ENCODE measurements at regions not wholly inside any gene's neighbourhood (a gene's known extent, or its start where the extent isn't known, plus 50 kb on each side); places are given as distances from the start of the nearest gene placed in this dataset.

GRCh38 chr3:124666067-124666466, 64.2 kb upstream of the UMPS start:
- no peak for DNase-seq (ENCODE audit: low spot score)
- H3K27me3 ChIP-seq (ENCODE audit: control insufficient read depth in 4 of 4, insufficient read depth in 4 of 4, low read length in 3 of 4) = no peaks in the 10 kb centered on the region
- TF ChIP-seq ATF3 (IDR thresholded peaks at IDR 0.05) = no peak
- no peak for TF ChIP-seq TAF1 (conservative IDR thresholded peaks at IDR 0.05)
- no peak for TF ChIP-seq RAD21 (IDR thresholded peaks at IDR 0.05)
- no peak for TF ChIP-seq FOXA1 (IDR thresholded peaks at IDR 0.05)
- no peak for TF ChIP-seq FOXA2 (IDR thresholded peaks at IDR 0.05)
- TF ChIP-seq JUND (IDR thresholded peaks at IDR 0.05) = no peak
- TF ChIP-seq CTCF (IDR thresholded peaks at IDR 0.05; ENCODE audit: low read depth, low read length, missing input control) = no peak
- no peak for TF ChIP-seq EGR1 (IDR thresholded peaks at IDR 0.05; ENCODE audit: low read depth in 2 of 2)
- TF ChIP-seq REST (IDR thresholded peaks at IDR 0.05) = no peak
- no peak for TF ChIP-seq SP1 (IDR thresholded peaks at IDR 0.05)
- no peak for TF ChIP-seq GABPA (IDR thresholded peaks at IDR 0.05 in 1 of 2, conservative IDR thresholded peaks at IDR 0.05 in 1 of 2)
- TF ChIP-seq ZBTB33 (IDR thresholded peaks at IDR 0.05) = no peak
- no peak for TF ChIP-seq RXRA (IDR thresholded peaks at IDR 0.05)
- no peaks in the 10 kb centered on the region for H3K9me3 ChIP-seq (ENCODE audit: control insufficient read depth in 4 of 4, low read length in 3 of 4)
- H3K4me3 ChIP-seq (ENCODE audit: low read depth in 1 of 3, low read length in 3 of 3) = no peak overlapping the region
- H3K36me3 ChIP-seq (ENCODE audit: control insufficient read depth in 4 of 4, insufficient read depth in 3 of 4, low read depth in 1 of 4, low read length in 3 of 4) = peaks cover 0 to 19% (median 8%) of the 10 kb centered on the region in 4 donors
- peaks cover 5 to 37% (median 30%) of the 10 kb centered on the region in 4 donors for H3K4me1 ChIP-seq (ENCODE audit: control insufficient read depth in 4 of 4, insufficient read depth in 4 of 4, low read length in 3 of 4)
- H3K9ac ChIP-seq (ENCODE audit: low read depth in 1 of 2, low read length in 2 of 2) = no peak overlapping the region
- H3K27ac ChIP-seq (ENCODE audit: low read depth in 1 of 2, low read length in 2 of 2) = no peak overlapping the region
- 78% methylated on average over 5 of the region's 5 CpGs for WGBS

- Histone ChIP-seq H3K27me3 (ENCODE audit: control insufficient read depth in 4 of 4, insufficient read depth in 4 of 4, low read length in 3 of 4) (no peaks in the 10 kb centered on the region), H3K27ac (ENCODE audit: low read depth in 1 of 2, low read length in 2 of 2) (no peak overlapping the region), H3K9ac (ENCODE audit: low read depth in 1 of 2, low read length in 2 of 2) (no peak overlapping the region), H3K9me3 (ENCODE audit: control insufficient read depth in 4 of 4, low read length in 3 of 4) (no peaks in the 10 kb centered on the region), H3K4me1 (ENCODE audit: control insufficient read depth in 4 of 4, insufficient read depth in 4 of 4, low read length in 3 of 4) (peaks cover 3 to 26% (median 18%) of the 10 kb centered on the region in 4 donors), H3K36me3 (ENCODE audit: control insufficient read depth in 4 of 4, insufficient read depth in 3 of 4, low read depth in 1 of 4, low read length in 3 of 4) (peaks cover 3 to 38% (median 17%) of the 10 kb centered on the region in 4 donors), H3K4me3 (ENCODE audit: low read depth in 1 of 3, low read length in 3 of 3) (no peak overlapping the region)
- no peak for DNase-seq (ENCODE audit: low spot score)
- 55% methylated on average over 3 of the region's 3 CpGs for WGBS
- no peak for TF ChIP-seq REST (IDR thresholded peaks at IDR 0.05)
- no peak for TF ChIP-seq ATF3 (IDR thresholded peaks at IDR 0.05)
- TF ChIP-seq HNF4G (IDR thresholded peaks at IDR 0.05) = no peak
- no peak for TF ChIP-seq RAD21 (IDR thresholded peaks at IDR 0.05)
- TF ChIP-seq NR2F2 (IDR thresholded peaks at IDR 0.05) = no peak
- no peak for TF ChIP-seq ZBTB33 (IDR thresholded peaks at IDR 0.05)
- TF ChIP-seq YY1 (IDR thresholded peaks at IDR 0.05) = peak; percentile 12
- TF ChIP-seq JUND (IDR thresholded peaks at IDR 0.05) = peak in 1 of 2 donors; percentile 25
- TF ChIP-seq SP1 (IDR thresholded peaks at IDR 0.05) = no peak
- TF ChIP-seq HNF4A (conservative IDR thresholded peaks at IDR 0.05) = peak in 1 of 2 donors; percentile 56
- TF ChIP-seq FOXA2 (IDR thresholded peaks at IDR 0.05) = peak; percentile 67
- TF ChIP-seq EGR1 (IDR thresholded peaks at IDR 0.05; ENCODE audit: low read depth in 2 of 2) = no peak
These were observed 60.8 kb upstream of the UMPS start for GRCh38 chr3:124669470-124669869.

All from liver (tissue), 8 donors.